IPS DF 6.9 (cell line): ENCODE measurements at regions not wholly inside any gene's neighbourhood (a gene's known extent, or its start where the extent isn't known, plus 50 kb on each side); places are given as distances from the start of the nearest gene placed in this dataset.
"Not testable (repeated sequence)": the region's sequence is repeated elsewhere in the genome, so short reads cannot be mapped to it uniquely, and the experiment has no call there.

Experiments
- DNase-seq: peaks from one replicate; pipeline ENCODE4 v3.0.0-alpha.2; 2013; ENCODE audit warnings: low read depth, low spot score
- H3K27ac ChIP-seq: one replicate; pipeline ENCODE4 v1.5.1; 2013; ENCODE audit warnings: low read length, control low read depth
- H3K27me3 ChIP-seq: 2 replicates; pipeline ENCODE4 v1.6.1; 2013; ENCODE audit warnings: mild to moderate bottlenecking, low read length; ENCODE audit not compliant: control insufficient read depth, insufficient read depth
- H3K36me3 ChIP-seq: 2 replicates; pipeline ENCODE4 v1.6.1; 2013; ENCODE audit warnings: low read length; ENCODE audit not compliant: control insufficient read depth, insufficient read depth
- H3K4me1 ChIP-seq: 2 replicates; pipeline ENCODE4 v1.6.1; 2013; ENCODE audit warnings: low read length; ENCODE audit not compliant: control insufficient read depth, insufficient read depth
- H3K4me3 ChIP-seq: 2 replicates; pipeline ENCODE4 v1.5.1; 2013; ENCODE audit warnings: mild to moderate bottlenecking, low read length
- H3K9me3 ChIP-seq: 2 replicates; pipeline ENCODE4 v1.6.1; 2013; ENCODE audit warnings: low read length, inconsistent platforms; ENCODE audit not compliant: control insufficient read depth, insufficient read depth
- WGBS: extraction: QIAGEN DNeasy Blood & Tissue Kit; methylation state at CpG from one replicate; pipeline ENCODE4 v1.1.7; 2013; ENCODE audit warnings: mixed read lengths, missing lambda C conversion rate; ENCODE audit not compliant: insufficient read length, insufficient coverage; 5-methylcytosine and 5-hydroxymethylcytosine counted together

DNA sequence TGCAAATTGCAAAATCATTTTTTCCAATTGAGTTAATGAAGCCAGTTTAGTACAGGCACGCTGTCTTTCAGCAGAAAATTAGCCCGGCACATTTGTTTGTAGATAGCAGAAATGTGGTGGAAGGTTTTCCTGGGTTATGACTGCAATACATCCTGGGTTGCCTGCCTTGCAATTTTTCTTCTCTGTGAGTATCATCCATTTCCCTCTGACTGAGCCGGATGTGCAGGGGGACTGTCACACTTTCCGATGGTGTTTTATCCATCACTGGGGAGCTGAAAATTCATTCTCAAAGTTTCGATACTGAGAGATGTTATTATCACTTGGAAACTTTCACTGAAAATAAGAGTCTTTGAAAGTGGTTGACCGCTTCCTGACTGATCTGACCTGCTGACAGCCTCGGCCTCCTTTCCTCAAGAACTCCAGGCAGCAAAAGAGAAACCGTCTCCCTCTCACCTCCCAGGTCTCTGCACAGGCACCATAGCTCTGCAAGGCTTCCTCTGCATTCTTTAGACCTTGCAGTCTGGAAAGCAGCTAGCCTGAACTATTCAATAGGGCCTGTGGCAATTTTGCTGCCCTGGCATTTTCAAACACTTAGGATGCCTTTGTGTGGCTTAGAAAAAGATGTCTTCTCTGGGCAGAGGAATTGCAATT is 320.8 kb upstream of the NRP1 start:
- Histone ChIP-seq H3K9me3 (no peaks in the 10 kb centered on the region), H3K27ac (no peak overlapping the region), H3K4me3 (no peak overlapping the region), H3K27me3 (no peaks in the 10 kb centered on the region), H3K36me3 (no peaks in the 10 kb centered on the region), H3K4me1 (no peaks in the 10 kb centered on the region; the same call in 1 of the 2 replicates)
- DNase-seq, result no peak
- WGBS, result no CpG with 5 or more reads among the region's 8 CpGs

DNA sequence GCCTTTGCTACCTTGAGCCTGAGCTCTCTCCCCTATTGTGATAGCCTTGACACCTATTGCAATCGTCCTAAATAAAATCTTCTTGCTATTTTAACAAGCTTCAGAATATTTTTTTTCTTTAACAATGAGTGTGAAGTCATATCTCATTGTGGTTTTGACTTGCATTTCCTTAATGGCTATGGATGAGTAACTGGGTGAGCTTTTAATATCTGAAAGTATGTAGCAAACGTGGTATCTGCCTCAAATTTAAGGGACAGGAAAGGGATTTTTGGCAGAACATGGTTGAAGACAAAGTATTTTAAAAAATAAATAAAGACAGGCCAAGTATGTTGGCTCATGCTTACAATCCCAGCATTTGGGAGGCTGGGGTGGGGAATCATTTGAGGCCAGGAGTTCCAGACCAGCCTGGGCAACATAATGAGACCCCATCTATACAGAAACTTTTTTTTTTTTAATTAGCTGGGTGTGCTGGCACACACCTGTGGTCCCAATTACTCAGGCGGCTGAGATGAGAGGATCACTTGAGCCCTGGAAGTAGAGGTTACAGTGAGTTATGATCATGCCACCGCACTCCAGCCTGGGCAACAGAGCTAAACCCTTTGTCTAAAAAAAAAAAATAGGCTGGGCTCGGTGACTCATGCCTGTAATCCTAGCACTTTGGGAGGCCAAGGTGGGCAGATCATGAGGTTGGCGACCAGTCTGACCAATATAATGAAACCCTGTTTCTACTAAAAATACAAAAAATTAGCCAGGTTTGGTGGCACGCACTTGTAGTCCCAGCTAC is 319.3 kb upstream of the NRP1 start:
- Histone ChIP-seq H3K27me3 (no peaks in the 10 kb centered on the region), H3K4me3 (no peak overlapping the region), H3K4me1 (no peaks in the 10 kb centered on the region), H3K9me3 (no peaks in the 10 kb centered on the region), H3K27ac (no peak overlapping the region), H3K36me3 (no peaks in the 10 kb centered on the region)
- no peak for DNase-seq
- whole genome bisulfite sequencing, result no CpG with 5 or more reads among the region's 7 CpGs

DNA sequence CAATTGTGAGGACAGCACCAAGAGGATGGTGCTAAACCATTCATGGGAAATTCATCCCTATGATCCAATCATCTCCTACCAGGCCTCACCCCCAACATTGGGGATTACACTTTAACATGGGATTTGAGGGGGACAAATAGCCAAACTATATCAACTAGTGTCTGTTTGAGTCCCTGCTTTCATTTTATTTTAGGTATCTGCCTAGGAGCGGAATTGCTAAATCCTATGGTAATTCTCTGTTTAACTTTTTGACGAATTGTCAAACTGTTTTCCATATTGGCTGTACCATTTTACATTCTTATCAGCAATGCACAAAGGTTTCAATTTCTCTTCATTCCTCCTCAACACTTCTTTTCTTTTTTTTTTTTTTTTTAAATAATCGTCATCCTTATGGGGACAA is 318.4 kb upstream of the NRP1 start:
- no peak overlapping the region for H3K27ac ChIP-seq
- DNase-seq, result no peak
- H3K36me3 ChIP-seq, result no peaks in the 10 kb centered on the region
- no peaks in the 10 kb centered on the region for H3K9me3 ChIP-seq
- no peaks in the 10 kb centered on the region for H3K4me1 ChIP-seq
- no peak overlapping the region for H3K4me3 ChIP-seq
- H3K27me3 ChIP-seq, result no peaks in the 10 kb centered on the region
- no CpG with 5 or more reads among the region's 3 CpGs for WGBS

DNA sequence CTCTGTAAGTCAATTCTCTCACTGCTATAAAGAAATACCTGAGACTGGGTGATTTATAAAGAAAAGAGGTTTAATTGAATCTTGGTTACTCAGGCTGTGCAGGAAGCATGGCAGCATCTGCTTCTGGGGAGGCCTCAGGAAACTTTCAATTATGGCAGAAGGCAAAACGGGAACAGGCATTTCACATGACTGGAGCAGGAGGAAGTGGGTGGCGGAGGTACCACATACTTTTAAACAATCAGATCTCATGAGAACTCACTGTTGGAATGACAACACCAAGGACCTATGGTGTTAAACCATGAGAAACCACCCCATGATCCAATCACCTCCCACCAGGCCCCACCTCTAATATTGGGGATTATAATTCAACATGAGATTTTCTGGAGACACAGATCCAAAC is 315.7 kb upstream of the NRP1 start:
- not testable (repeated sequence) for H3K27ac ChIP-seq, DNase-seq, H3K9me3 ChIP-seq, H3K27me3 ChIP-seq, H3K4me3 ChIP-seq, H3K4me1 ChIP-seq, H3K36me3 ChIP-seq
- WGBS, result no CpG with 5 or more reads among the region's 2 CpGs

DNA sequence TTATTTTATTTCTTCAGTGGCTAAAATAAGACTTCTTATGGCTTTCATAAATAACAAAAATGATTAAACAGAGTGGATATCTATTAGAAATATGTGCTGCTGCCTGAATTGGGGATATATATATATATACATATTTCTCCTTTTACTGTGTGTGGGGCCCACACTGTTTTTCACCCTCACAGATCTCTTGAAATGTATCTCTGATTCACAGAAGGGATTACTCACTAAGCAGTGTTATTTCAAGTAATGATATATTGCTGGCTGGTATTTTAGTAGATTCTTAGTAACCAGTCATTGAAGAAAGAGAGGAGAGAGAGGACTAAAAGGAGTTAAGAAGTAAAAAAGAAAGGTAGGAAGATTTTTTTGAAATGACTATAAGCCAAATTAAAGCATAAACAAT is 308.6 kb upstream of the NRP1 start:
- Histone ChIP-seq H3K27ac (no peak overlapping the region), H3K9me3 (no peaks in the 10 kb centered on the region), H3K27me3 (no peaks in the 10 kb centered on the region), H3K4me3 (no peak overlapping the region), H3K4me1 (no peaks in the 10 kb centered on the region), H3K36me3 (no peaks in the 10 kb centered on the region)
- DNase-seq, result no peak

DNA sequence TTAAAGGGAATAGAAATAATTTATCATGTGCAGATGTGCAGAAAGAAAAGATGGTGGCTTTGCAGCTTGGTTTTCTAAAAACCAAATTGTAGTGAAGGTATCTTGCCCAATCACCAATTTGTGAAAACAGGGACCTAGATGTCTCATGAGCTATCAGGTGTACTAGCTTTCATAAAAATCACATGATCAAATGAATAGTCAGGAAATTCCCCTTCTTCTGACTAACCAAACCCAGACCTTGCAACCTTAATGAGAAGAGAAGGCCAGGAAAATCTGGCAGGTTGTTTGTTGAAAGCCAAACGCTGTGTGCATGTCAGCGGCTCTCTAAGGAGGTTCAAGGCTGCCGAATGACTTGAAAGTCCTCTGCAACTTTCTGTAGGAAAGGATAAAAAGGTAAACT is 304.4 kb upstream of the NRP1 start:
- Histone ChIP-seq H3K36me3 (no peaks in the 10 kb centered on the region), H3K27me3 (no peaks in the 10 kb centered on the region), H3K9me3 (no peaks in the 10 kb centered on the region), H3K27ac (no peak overlapping the region), H3K4me1 (no peaks in the 10 kb centered on the region), H3K4me3 (no peak overlapping the region)
- DNase-seq, result no peak
- WGBS, result no CpG with 5 or more reads among the region's 3 CpGs

DNA sequence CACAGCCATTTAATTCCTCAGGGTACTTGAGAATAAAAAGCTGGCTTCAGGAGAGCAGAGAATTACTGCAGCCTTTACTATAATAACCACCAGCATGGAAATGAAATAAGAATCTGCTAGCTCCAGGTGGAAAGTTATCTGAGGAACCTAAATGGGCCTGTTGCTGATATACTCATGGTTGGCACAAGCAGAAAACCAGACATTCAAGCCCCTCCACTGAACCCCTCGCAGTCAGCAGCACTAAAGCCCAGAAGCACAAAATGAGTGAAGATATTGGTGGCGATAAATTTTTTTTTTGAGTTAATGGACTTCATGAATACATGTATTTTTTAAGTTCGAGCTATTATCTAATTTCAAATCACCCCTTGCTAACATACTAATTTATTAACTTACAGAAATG is 303.9 kb upstream of the NRP1 start:
- WGBS, result no CpG with 5 or more reads among the region's 3 CpGs
- DNase-seq, result no peak
- Histone ChIP-seq H3K27me3 (no peaks in the 10 kb centered on the region), H3K36me3 (no peaks in the 10 kb centered on the region), H3K9me3 (no peaks in the 10 kb centered on the region), H3K4me3 (no peak overlapping the region), H3K4me1 (no peaks in the 10 kb centered on the region), H3K27ac (no peak overlapping the region)

DNA sequence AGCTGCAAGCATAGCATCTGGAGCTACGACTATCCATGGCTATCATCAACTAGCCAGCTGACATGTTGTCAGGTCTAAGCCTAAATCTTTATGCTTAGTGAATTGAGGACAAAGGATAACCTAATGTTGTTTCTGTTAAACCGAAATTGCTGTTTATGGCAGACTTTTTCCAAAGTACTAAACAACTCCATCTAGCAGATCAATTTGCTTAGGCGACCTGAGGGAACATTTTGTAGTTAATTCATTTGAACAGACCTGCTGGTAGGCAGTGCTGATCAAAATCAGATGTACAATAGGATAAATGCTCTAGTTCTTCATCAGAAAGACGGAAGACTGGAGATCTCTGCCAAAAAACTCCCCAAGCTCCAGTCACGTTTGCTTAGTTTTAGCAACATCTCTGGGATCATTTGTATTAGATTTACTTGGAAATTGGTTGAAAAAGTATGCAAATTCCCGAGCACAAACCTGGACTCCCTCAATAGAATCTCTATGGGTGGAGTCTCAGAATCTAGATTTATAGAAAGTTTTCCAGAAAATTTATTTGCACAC is 301.6 kb upstream of the NRP1 start:
- no peak overlapping the region for H3K27ac ChIP-seq
- DNase-seq, result no peak
- H3K9me3 ChIP-seq, result no peaks in the 10 kb centered on the region
- H3K27me3 ChIP-seq, result no peaks in the 10 kb centered on the region
- no peaks in the 10 kb centered on the region for H3K4me1 ChIP-seq
- WGBS, result no CpG with 5 or more reads among the region's 6 CpGs
- H3K36me3 ChIP-seq, result no peaks in the 10 kb centered on the region
- no peak overlapping the region for H3K4me3 ChIP-seq

DNA sequence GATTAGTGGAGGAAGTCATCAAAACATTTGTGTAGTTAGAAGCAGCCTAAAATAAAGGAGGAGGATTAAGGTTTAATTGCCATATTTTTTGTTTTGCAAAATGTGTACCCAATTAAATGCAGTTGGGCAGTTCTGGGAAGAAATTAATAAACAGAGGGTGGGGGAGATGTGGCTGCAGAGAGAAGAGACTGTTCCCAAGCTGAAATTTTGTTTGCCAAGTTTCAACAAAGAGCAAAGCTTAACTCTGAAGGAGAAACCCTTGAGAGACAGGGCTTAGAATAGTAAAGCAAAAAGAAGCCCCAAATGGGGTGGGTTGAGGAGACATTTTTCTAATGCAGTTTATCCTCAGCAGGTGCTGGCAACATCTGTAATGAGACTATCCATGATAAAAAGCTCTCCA is 298.0 kb upstream of the NRP1 start:
- Histone ChIP-seq H3K4me3 (no peak overlapping the region), H3K36me3 (no peaks in the 10 kb centered on the region), H3K27me3 (no peaks in the 10 kb centered on the region), H3K27ac (no peak overlapping the region), H3K4me1 (no peaks in the 10 kb centered on the region), H3K9me3 (no peaks in the 10 kb centered on the region)
- no peak for DNase-seq

DNA sequence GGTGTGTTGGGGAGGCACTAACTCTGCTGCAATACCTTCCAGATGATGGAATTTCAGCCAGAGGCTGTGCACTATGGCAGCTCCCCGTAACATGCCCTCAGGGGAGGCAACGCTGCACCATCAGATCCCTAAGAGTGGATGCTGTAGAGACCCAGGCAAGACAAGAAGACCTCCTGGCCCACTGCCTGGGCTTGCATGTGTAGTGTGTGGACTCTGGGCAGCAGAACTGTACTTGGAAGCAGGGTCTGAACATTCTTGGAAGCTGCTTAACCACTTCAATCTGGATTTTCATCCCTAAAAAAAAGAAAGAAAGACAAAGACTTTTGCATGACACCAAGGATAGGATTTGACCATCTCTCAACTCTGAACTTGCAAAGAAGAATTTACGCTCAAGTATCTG is 297.5 kb upstream of the NRP1 start:
- H3K4me3 ChIP-seq, result no peak overlapping the region
- DNase-seq, result no peak
- no CpG with 5 or more reads among the region's 3 CpGs for WGBS
- H3K4me1 ChIP-seq, result no peaks in the 10 kb centered on the region
- no peaks in the 10 kb centered on the region for H3K36me3 ChIP-seq
- H3K27me3 ChIP-seq, result no peaks in the 10 kb centered on the region
- no peaks in the 10 kb centered on the region for H3K9me3 ChIP-seq
- H3K27ac ChIP-seq, result no peak overlapping the region

DNA sequence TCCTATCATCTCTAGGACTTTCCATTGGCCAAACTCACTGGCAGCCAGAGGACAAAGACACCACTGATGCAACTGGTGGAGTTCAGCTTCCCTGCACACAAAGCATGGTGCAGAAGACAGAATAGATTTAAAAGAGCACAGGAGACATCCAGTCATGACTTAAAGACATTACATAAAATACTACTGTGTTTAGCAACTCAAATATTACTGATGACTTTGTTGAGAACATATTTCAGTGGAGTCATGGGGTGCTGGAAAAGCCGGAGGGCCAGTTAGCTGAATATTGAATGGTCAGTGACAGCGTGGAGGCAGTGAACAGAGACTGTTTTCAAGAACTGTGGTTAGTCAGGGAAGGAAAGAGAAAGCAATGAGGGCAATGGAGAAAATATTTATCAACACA is 296.3 kb upstream of the NRP1 start:
- WGBS, result no CpG with 5 or more reads among the region's 2 CpGs
- no peak for DNase-seq
- Histone ChIP-seq H3K27me3 (no peaks in the 10 kb centered on the region), H3K27ac (no peak overlapping the region), H3K36me3 (no peaks in the 10 kb centered on the region), H3K4me3 (no peak overlapping the region), H3K9me3 (no peaks in the 10 kb centered on the region), H3K4me1 (no peaks in the 10 kb centered on the region)
